ENCODE measurements at regions not wholly inside any gene's neighbourhood (a gene's known extent, or its start where the extent isn't known, plus 50 kb on each side); places are given as distances from the start of the nearest gene placed in this dataset.
"Not testable (repeated sequence)": the region's sequence is repeated elsewhere in the genome, so short reads cannot be mapped to it uniquely, and the experiment has no call there.

DNA sequence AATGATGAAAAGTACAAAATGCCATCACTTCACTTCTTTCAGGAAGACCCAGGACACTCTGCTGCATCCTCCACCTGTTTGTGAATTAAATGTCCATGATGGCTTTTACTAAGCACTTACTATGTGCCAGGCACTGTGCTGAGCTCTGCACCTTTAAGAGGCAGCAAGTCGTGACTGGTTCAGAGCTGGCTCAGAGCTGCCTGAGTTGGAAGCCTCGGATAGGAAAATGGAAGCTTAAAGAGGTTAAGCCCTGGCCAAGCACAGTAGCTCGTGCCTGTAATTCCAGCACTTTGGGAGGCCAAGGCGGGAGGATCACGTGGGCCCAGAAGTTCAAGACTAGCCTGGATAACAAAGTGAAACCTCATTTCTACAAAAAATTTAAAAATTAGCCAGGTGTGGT is 95.6 kb downstream of the SNX5 start:
- no peak for DNase-seq

- no peak for DNase-seq
Measured at GRCh38 chr20:17872434-17872833, 96.2 kb downstream of the SNX5 start.

GRCh38 chr20:17871886-17872285 is 96.7 kb downstream of the SNX5 start:
- DNase-seq: no peak

DNA sequence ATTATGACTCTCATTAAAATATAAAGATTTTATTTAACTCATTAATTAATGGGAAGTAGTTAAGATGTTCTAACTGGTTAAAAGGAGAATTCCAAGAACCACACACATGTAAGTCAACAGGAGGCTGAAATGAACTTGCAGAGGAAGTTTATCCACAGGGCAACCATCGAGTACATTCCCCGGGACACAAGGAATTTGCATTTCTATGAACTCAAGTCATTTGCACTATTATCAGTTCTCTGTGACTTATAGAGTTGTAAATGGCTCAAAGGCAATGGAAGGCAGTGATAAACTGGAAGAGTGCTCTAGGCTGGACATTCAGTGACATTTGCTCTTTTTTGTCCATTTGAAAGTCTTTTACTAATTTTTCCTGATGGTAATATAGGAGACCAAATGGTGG is 97.4 kb downstream of the SNX5 start:
- no peak for DNase-seq

DNA sequence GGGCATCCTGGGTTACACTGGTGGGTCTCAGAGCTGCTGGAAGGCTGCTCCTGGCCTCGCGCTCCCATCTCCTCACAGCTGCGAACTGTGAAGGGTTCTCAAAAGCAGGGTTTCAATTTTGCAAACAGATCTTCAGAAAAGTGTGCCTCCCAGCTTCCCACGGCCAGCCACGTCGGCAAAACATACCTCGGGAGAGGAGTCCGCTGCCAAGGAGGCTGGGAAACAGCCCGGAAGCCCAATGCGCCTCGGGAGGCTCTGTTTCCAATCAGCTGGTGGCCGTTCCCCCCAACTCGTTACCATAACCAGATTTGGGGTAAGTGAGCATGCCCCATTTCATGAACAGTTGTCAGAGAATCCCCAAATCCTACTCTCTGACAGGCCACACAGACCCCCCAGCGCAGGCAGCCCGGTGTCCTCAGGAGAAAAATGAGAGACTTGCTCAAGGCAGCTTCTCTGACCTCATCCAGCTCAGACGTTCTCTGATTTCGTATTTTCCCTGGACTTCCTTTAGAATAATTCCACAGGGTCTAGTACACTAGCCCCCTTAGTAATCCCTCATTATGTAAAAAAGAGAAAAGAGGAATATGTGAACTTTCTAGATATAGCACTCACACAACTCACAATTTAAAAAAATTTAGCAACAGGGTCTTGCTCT is 98.4 kb downstream of the SNX5 start:
- no peak for DNase-seq

GRCh38 chr20:17869295-17869994 is 99.1 kb downstream of the SNX5 start:
- DNase-seq: no peak

- DNase-seq: no peak
Measured at GRCh38 chr20:17868700-17869231, 99.8 kb downstream of the SNX5 start.

DNA sequence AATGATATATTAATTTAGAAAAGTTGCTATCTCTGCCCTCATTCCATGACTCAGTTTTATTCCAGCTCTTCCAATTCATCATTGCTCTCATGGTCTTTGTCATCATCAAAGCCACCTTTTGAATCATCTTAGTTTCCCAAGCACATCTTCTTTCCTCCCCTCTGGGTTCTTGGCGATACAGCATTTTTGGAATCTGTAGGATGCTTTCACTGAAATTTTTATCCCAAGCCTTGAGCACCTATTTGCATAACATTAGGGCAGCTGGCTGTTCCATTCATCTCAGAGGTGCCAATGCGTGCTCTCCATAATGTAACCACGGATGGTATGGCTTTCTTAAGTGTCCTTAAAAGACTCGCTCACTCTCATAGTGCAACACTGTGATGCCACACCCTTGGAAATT is 100.4 kb downstream of the SNX5 start:
- no peak for DNase-seq

- DNase-seq: no peak
Measured at GRCh38 chr20:17867131-17867925, 101.3 kb downstream of the SNX5 start.

DNA sequence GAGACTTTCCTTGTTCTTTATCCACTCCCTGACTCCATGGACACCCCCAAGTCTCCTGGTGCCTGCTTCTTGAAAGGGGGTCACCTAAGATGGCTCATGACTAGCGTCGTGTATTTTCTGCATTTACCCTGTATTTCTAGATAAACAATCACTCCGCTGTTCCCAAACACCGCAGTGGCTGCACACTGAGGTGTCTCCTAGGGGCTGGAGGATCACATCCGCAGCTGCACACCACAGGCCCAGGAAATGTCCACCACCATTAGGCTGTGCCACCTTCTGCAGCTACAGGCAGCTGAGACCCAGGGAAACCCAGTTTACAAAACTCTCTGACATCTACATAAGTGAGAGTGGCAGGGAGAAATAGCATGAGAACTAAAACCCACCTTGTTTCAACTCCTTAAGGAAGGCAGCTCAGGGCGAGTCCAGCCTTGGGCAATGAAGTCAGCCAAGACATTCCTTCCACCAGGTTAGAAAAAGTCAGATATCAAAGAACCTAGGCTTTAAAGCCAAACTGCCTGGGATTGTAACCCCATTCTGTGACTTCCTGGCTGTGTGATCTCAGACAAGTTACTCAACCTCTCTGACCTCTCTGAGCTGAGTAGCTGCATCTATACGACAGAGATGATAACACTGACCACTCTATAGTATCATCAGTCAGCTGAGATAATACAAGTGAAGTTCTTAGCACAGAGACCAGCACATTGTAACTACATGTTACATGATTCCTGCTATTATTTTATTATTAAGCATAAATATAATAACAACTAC is 102.2 kb downstream of the SNX5 start:
- no peak for DNase-seq

GRCh38 chr20:17863577-17864292 is 104.9 kb downstream of the SNX5 start:
- no peak for DNase-seq

GRCh38 chr20:17863209-17863576 is 105.4 kb downstream of the SNX5 start:
- no peak for DNase-seq

- DNase-seq: no peak
Measured at GRCh38 chr20:17862171-17862570, 106.4 kb downstream of the SNX5 start.

- not testable (repeated sequence) for DNase-seq
Measured at GRCh38 chr20:17861620-17862019, 107.0 kb downstream of the SNX5 start.

- no peak for DNase-seq
Measured at GRCh38 chr20:17860301-17861197, 108.0 kb downstream of the SNX5 start.

DNA sequence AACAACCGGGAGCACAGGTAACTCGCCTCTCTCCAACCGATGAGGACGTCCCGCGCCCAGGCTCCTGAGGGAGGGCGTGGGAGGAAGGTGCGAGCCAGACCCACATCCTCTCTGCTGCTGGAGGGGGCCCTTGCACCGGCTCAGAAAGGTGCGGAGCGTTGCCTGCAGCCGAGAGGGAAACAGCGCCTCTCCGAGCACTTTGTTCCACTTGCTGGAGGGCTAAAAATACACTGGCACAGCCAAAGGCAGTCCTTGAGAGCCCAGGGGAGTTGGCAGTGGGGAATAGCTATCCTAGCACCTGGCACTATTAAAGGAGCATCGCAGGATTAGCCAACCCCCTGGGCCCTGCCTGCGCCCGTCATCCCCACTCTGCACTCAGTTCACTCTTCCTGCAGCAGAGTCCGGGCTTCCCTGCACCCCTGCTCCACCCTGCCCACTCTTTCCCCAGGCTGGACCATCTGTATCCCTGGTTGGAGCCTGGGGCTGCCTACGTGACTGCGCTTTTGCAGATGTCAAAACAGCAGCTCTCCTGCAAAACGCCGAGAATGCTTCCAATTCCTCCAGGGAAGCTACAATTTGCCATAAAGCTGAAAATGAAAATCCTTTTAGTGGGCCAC is 108.9 kb downstream of the SNX5 start:
- DNase-seq: no peak

DNA sequence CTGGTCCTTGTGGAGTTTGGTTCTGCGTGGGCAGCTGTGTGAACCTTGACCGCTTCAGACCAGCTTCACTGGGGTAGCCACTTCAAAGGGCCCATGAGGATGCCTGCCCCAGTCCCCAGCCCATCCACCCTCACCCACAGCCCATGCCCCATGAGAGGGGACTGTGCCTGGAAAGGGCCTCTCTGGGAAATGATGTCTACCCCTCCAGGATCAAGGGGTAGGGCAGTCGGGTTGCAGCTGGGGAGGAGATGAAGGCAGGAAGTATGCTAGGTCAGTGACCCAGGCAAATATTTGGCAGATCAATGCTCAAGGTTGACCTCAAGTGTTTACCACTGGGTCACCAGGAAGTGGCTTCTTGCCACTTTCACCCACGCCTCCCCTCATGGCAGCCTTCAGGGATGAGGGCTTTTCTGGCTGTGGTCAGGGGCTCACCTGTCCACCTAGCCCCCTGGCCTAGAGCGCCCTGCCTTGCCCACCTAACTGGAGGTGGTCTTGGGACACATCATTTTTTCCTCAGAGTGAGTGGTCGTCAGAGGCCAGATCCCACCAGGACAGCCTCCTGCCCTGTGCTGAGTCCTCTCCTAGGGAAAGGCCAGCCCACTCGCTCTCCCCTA is 109.5 kb downstream of the SNX5 start:
- DNase-seq: no peak

- no peak for DNase-seq
Measured at GRCh38 chr20:17858450-17859001, 110.1 kb downstream of the SNX5 start.

GRCh38 chr20:17857639-17858449 is 110.8 kb downstream of the SNX5 start:
- no peak for DNase-seq
